Epithelial cell of proximal tubule (primary cell): ENCODE measurements at regions not wholly inside any gene's neighbourhood (a gene's known extent, or its start where the extent isn't known, plus 50 kb on each side); places are given as distances from the start of the nearest gene placed in this dataset.
A peak's percentile ranks its signal among the peaks of the same experiment; 100 is the strongest.

ENCODE experiments used
- DNase-seq: peaks from one replicate; pipeline ENCODE4 v3.0.0-alpha.2; 2011; ENCODE audit warnings: low read depth
- H3K4me3 ChIP-seq: 2 replicates; pipeline ENCODE4 v1.5.1; 2011; ENCODE audit warnings: low read depth, mild to moderate bottlenecking, low read length
- TF ChIP-seq, protein P1 (sequence below): conservative IDR thresholded peaks from 2 replicates; pipeline ENCODE4 v1.5.1; 2012; ENCODE audit warnings: low read depth, mild to moderate bottlenecking, low read length

DNA sequence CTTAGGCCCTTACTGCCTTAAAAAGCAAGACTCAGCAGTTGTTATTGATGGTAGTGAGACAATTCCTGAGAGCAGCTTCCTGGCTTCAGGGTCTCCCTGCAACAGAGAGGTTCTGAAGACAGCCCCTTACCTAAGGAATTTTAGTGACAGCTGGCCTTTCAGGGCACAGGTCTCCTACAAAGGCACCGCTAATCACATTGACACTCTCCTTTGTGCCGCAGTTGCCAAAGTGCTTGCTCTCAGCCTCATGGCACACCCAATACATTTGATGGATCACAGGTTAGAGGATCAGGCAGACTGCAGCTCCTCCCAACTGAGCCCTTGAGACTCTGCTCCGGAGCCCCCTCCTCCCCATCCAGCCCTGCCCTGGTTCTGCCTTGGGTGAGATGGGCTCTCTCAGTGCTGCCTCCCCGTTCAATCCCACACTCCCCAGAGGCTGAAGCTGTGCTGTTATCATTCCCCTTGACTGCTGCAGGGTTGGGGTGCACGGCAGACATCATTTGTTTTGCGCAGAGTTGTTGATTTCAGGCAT, 198.2 kb downstream of the EMX2 start:
- TF ChIP-seq, protein P1, sequence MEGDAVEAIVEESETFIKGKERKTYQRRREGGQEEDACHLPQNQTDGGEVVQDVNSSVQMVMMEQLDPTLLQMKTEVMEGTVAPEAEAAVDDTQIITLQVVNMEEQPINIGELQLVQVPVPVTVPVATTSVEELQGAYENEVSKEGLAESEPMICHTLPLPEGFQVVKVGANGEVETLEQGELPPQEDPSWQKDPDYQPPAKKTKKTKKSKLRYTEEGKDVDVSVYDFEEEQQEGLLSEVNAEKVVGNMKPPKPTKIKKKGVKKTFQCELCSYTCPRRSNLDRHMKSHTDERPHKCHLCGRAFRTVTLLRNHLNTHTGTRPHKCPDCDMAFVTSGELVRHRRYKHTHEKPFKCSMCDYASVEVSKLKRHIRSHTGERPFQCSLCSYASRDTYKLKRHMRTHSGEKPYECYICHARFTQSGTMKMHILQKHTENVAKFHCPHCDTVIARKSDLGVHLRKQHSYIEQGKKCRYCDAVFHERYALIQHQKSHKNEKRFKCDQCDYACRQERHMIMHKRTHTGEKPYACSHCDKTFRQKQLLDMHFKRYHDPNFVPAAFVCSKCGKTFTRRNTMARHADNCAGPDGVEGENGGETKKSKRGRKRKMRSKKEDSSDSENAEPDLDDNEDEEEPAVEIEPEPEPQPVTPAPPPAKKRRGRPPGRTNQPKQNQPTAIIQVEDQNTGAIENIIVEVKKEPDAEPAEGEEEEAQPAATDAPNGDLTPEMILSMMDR, result no peak
- H3K4me3 ChIP-seq, result no peak overlapping the region
- no peak for DNase-seq

DNA sequence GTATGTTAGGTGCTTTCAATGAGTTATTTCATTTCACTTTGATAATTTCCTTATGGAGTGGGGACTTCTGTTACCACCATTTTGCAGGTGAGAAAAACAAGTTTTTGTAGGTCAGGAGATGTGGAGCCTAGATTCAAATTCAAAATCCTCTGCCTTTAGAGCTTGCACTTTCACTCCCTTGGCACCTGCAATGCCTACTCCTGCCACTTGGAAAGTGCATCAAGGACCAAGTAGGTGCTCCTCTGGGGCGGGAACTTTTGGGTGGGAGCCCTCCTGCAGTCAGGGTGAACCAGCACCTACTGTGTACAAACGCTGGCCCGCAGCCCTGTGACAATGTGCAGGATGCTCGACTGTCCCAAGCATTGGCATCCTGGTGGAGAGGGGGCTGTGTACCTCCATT, 199.0 kb downstream of the EMX2 start:
- no peak overlapping the region for H3K4me3 ChIP-seq
- no peak for DNase-seq
- TF ChIP-seq, protein P1, result peak; percentile 46

DNA sequence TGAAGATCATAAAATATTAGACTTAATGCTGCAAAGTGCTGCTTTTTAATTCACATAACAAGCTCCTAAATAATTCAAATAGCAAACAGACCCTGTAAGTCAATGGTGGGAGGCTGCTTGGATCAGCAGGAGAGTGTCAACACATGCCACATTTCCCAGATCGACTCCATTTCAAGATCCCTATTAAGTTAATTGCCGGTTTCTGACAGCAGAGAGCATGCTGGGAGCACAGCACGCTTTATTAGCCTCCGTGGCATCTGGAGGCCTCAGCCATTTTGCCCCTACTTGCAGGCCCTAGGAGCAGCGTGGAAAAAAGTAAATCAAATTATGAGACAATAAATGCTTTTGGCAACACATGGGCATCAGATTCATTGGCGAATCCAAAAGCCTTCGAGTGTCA, 201.0 kb downstream of the EMX2 start:
- no peak for DNase-seq
- TF ChIP-seq, protein P1, result no peak
- H3K4me3 ChIP-seq, result no peak overlapping the region

DNA sequence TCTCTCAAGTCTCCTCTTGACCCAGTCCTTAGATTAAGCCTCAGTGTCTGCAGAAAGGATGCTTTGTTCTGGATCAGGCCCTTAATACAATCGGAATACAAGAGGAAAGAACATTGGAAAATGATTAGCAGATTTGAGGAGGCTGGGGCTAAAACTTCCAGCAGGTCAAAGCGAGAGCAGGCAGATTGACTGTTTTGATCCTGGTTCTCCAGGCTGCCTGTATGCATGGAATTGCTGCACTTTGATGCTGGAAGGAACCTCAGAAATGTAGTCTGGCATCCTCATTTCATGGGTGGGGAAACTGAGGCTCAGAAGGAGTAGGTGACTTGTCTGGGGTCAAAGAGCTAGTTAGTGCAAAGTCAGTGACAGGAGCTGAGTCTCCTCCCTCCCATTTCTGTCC, 202.8 kb downstream of the EMX2 start:
- TF ChIP-seq, protein P1, result no peak
- DNase-seq, result no peak
- H3K4me3 ChIP-seq, result no peak overlapping the region

DNA sequence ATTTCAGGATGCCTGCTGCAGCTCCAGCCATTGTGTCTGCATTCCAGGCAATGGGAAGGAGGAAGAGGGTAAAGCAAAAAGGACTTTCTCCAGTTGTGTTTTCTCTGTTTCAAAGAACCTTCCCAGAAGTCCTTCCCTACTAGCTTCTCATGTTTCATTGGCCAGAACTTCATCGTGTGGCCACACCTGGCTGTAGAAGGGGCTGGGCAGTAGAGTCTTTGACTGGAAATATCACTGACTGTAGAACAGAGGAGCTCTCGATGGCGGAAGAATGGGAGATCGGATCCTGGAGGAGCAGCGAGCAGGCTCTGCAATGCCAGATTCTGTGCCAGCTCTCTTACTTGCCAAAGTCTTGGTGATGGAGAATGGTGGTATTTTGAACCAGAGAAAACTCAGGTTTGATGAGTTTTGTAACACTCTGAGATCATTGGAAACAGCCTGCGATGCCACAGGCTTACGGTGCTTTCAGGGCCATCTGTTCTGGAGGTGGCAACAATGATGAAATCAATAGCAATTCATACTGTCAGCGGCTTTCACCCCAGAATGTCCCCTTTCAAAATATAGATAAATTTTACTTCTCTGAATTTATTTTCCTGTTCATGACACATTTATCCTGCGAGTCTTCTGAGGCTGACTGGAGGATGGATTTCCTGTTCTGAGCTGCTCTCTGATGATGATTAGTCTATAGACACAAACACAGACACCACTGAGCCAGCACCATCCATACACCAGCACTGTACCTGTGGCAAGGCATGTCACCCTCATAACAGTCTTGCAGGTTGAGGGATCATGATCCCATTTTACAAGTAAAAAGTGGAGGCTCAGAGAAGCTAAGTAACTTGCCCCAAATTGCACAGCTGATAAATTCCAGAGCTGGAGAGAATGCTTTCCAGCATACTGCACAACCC, 204.2 kb downstream of the EMX2 start:
- TF ChIP-seq, protein P1, result no peak
- no peak for DNase-seq
- no peak overlapping the region for H3K4me3 ChIP-seq

DNA sequence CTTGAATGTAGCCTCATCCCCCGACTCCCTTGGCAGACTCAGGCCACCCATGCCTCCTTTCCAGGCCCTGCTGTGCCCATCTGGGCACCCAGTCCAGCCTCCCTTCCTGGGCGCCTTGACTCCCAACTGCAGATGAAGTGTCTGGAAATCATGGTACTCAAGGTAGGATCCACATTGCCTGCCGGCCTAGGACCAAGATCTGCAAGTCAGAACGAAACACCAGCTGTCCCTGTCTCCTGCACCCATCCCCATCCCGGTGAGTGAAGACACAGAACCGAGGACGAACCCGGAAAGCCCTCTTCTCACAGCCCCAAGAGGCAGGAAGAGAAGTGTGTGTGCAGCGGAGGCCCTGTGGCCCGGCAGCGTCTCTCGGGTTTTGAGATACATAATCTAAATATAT, 205.1 kb downstream of the EMX2 start:
- H3K4me3 ChIP-seq, result no peak overlapping the region
- TF ChIP-seq, protein P1, result no peak
- no peak for DNase-seq
